ENCODE measurements at regions not wholly inside any gene's neighbourhood (a gene's known extent, or its start where the extent isn't known, plus 50 kb on each side); places are given as distances from the start of the nearest gene placed in this dataset.

GRCh38 chr1:56330391-56331026, 248.9 kb downstream of the PLPP3 start:
- H3K27me3 ChIP-seq: no peaks in the 10 kb centered on the region
- no peak overlapping the region for H3K27ac ChIP-seq
- H3K36me3 ChIP-seq: no peaks in the 10 kb centered on the region
- intact Hi-C loops (cut with DNase I): no loop called here
- no peaks in the 10 kb centered on the region for H3K9me3 ChIP-seq
- DNase-seq: no peak
- peaks cover 2% of the 10 kb centered on the region for H3K4me1 ChIP-seq (ENCODE audit: insufficient read depth)
- WGBS, 3 donors: 81 to 89% (median 86%) methylated on average over 1 of the region's 1 CpG
- TF ChIP-seq CTCF (IDR thresholded peaks at IDR 0.05) (no peak), EP300 (IDR thresholded peaks at IDR 0.05) (no peak), POLR2A (IDR thresholded peaks at IDR 0.05) (no peak)
- no peak overlapping the region for H3K4me3 ChIP-seq

GRCh38 chr1:56329970-56330369, 249.4 kb downstream of the PLPP3 start:
- H3K4me1 ChIP-seq (ENCODE audit: insufficient read depth): peaks cover 4% of the 10 kb centered on the region
- no peaks in the 10 kb centered on the region for H3K27me3 ChIP-seq
- no peak for DNase-seq
- H3K36me3 ChIP-seq: no peaks in the 10 kb centered on the region
- intact Hi-C loops (cut with DNase I): no loop called here
- H3K4me3 ChIP-seq: no peak overlapping the region
- no peak for TF ChIP-seq EP300 (IDR thresholded peaks at IDR 0.05)
- no peak for TF ChIP-seq CTCF (IDR thresholded peaks at IDR 0.05)
- TF ChIP-seq POLR2A (IDR thresholded peaks at IDR 0.05): no peak
- no peaks in the 10 kb centered on the region for H3K9me3 ChIP-seq
- H3K27ac ChIP-seq: no peak overlapping the region
- 92 to 100% (median 100%) methylated on average over 1 of the region's 1 CpG for WGBS, 3 donors

GRCh38 chr1:56327195-56327594, 252.2 kb downstream of the PLPP3 start:
- H3K27me3 ChIP-seq: no peaks in the 10 kb centered on the region
- 88 to 92% (median 90%) methylated on average over 1 of the region's 1 CpG for WGBS, 3 donors

GRCh38 chr1:56326056-56326455, 253.3 kb downstream of the PLPP3 start:
- Histone ChIP-seq H3K27ac (no peak overlapping the region), H3K27me3 (no peaks in the 10 kb centered on the region), H3K9me3 (no peaks in the 10 kb centered on the region), H3K36me3 (no peaks in the 10 kb centered on the region), H3K4me1 (ENCODE audit: insufficient read depth) (peaks cover 4% of the 10 kb centered on the region), H3K4me3 (no peak overlapping the region)
- no peak for DNase-seq
- WGBS, 3 donors: 7 to 18% (median 9%) methylated on average over 3 of the region's 3 CpGs
- TF ChIP-seq CTCF (IDR thresholded peaks at IDR 0.05): no peak
- no peak for TF ChIP-seq EP300 (IDR thresholded peaks at IDR 0.05)
- TF ChIP-seq POLR2A (IDR thresholded peaks at IDR 0.05): no peak
- intact Hi-C loops (cut with DNase I): no loop called here

More at GRCh38 chr1:56327195-56327594, 252.2 kb downstream of the PLPP3 start:
- H3K4me1 ChIP-seq (ENCODE audit: insufficient read depth): peaks cover 4% of the 10 kb centered on the region
- no peaks in the 10 kb centered on the region for H3K9me3 ChIP-seq
- intact Hi-C loops (cut with DNase I): no loop called here
- H3K27ac ChIP-seq: no peak overlapping the region
- DNase-seq: no peak
- no peak overlapping the region for H3K4me3 ChIP-seq
- no peaks in the 10 kb centered on the region for H3K36me3 ChIP-seq
- TF ChIP-seq EP300 (IDR thresholded peaks at IDR 0.05) (no peak), CTCF (IDR thresholded peaks at IDR 0.05) (no peak), POLR2A (IDR thresholded peaks at IDR 0.05) (no peak)

Data from ovary (tissue), 7 donors.